H9 (cell line): ENCODE measurements at regions not wholly inside any gene's neighbourhood (a gene's known extent, or its start where the extent isn't known, plus 50 kb on each side); places are given as distances from the start of the nearest gene placed in this dataset.

Source experiments
- DNase-seq: peaks from one replicate; pipeline ENCODE4 v3.0.0-alpha.2; 2017
- H2AFZ ChIP-seq: one replicate; pipeline ENCODE4 v1.6.1; 2013; ENCODE audit warnings: mild to moderate bottlenecking, low read length, control low read depth, moderate library complexity
- H2AK5ac ChIP-seq: 2 replicates; pipeline ENCODE4 v1.6.1; 2013; ENCODE audit warnings: low read length, control low read depth, mixed read lengths; ENCODE audit not compliant: insufficient read length
- H2BK120ac ChIP-seq: one replicate; pipeline ENCODE4 v1.6.1; 2013; ENCODE audit warnings: low read depth, mild to moderate bottlenecking, low read length, control low read depth, inconsistent platforms; ENCODE audit not compliant: poor library complexity, severe bottlenecking
- H2BK12ac ChIP-seq: 2 replicates; pipeline ENCODE4 v1.6.1; 2013; ENCODE audit warnings: low read length, control low read depth, mixed read lengths, low read depth; ENCODE audit not compliant: insufficient read length
- H2BK15ac ChIP-seq: 2 replicates; pipeline ENCODE4 v1.6.1; 2013; ENCODE audit warnings: low read depth, low read length, control low read depth
- H2BK20ac ChIP-seq: one replicate; pipeline ENCODE4 v1.6.1; 2013; ENCODE audit warnings: low read depth, mild to moderate bottlenecking, low read length, control low read depth, inconsistent platforms; ENCODE audit not compliant: poor library complexity, severe bottlenecking
- H2BK5ac ChIP-seq: 2 replicates; pipeline ENCODE4 v1.6.1; 2013; ENCODE audit warnings: low read length, control low read depth, mixed read lengths; ENCODE audit not compliant: insufficient read length
- H3K14ac ChIP-seq: 2 replicates; pipeline ENCODE4 v1.6.1; 2013; ENCODE audit warnings: low read length, control low read depth; ENCODE audit not compliant: insufficient read depth
- H3K18ac ChIP-seq: 2 replicates; pipeline ENCODE4 v1.6.1; 2013; ENCODE audit warnings: low read depth, mild to moderate bottlenecking, mixed read lengths, low read length, control low read depth; ENCODE audit not compliant: insufficient read length
- H3K23ac ChIP-seq: 2 replicates; pipeline ENCODE4 v1.6.1; 2013; ENCODE audit warnings: low read length, control low read depth, mixed read lengths, low read depth; ENCODE audit not compliant: insufficient read length
- H3K23me2 ChIP-seq: 2 replicates; pipeline ENCODE4 v1.6.1; 2013; ENCODE audit warnings: low read depth, mild to moderate bottlenecking, mixed read lengths, low read length, control low read depth; ENCODE audit not compliant: insufficient read length, poor library complexity, severe bottlenecking
- H3K27ac ChIP-seq: 2 replicates; pipeline ENCODE4 v1.5.1; 2013; ENCODE audit warnings: low read length, control low read depth, mixed read lengths, low read depth; ENCODE audit not compliant: insufficient read length
- H3K27me3 ChIP-seq: 2 replicates; pipeline ENCODE4 v1.6.1; 2013; ENCODE audit warnings: low read length, control low read depth, inconsistent platforms; ENCODE audit not compliant: insufficient read depth
- H3K4ac ChIP-seq: 2 replicates; pipeline ENCODE4 v1.6.1; 2013; ENCODE audit warnings: low read depth, mild to moderate bottlenecking, control low read depth, inconsistent platforms, low read length, moderate library complexity
- H3K4me1 ChIP-seq: 2 replicates; pipeline ENCODE4 v1.6.1; 2013; ENCODE audit warnings: low read length, control low read depth, inconsistent platforms; ENCODE audit not compliant: insufficient read depth
- H3K4me2 ChIP-seq: 2 replicates; pipeline ENCODE4 v1.6.1; 2013; ENCODE audit warnings: low read length, control low read depth, mixed read lengths; ENCODE audit not compliant: insufficient read length, insufficient read depth
- H3K56ac ChIP-seq: 2 replicates; pipeline ENCODE4 v1.6.1; 2013; ENCODE audit warnings: low read depth, mild to moderate bottlenecking, mixed read lengths, low read length, control low read depth; ENCODE audit not compliant: insufficient read length
- H3K79me1 ChIP-seq: 2 replicates; pipeline ENCODE4 v1.6.1; 2013; ENCODE audit warnings: low read depth, mild to moderate bottlenecking, moderate library complexity, low read length, control low read depth, inconsistent platforms; ENCODE audit not compliant: insufficient read depth, poor library complexity, severe bottlenecking
- H3K79me2 ChIP-seq: 2 replicates; pipeline ENCODE4 v1.6.1; 2013; ENCODE audit warnings: low read length, control low read depth, inconsistent platforms; ENCODE audit not compliant: insufficient read depth
- H3K9ac ChIP-seq: 2 replicates; pipeline ENCODE4 v1.6.1; 2013; ENCODE audit warnings: low read length, control low read depth, mixed read lengths; ENCODE audit not compliant: insufficient read length; ENCODE audit errors: extremely low read depth
- H3K9me3 ChIP-seq: one replicate; pipeline ENCODE4 v1.6.1; 2013; ENCODE audit warnings: low read depth, low read length, inconsistent platforms; ENCODE audit not compliant: control insufficient read depth
- H3T11ph ChIP-seq: one replicate; pipeline ENCODE4 v1.6.1; 2013; ENCODE audit warnings: mild to moderate bottlenecking, low read length, control low read depth, inconsistent platforms
- H4K20me1 ChIP-seq: one replicate; pipeline ENCODE4 v1.6.1; 2013; ENCODE audit not compliant: control insufficient read depth, insufficient read length, insufficient read depth
- H4K5ac ChIP-seq: 2 replicates; pipeline ENCODE4 v1.6.1; 2013; ENCODE audit warnings: low read depth, mild to moderate bottlenecking, mixed read lengths, low read length, control low read depth; ENCODE audit not compliant: insufficient read length
- H4K8ac ChIP-seq: replicated peaks from 2 replicates; pipeline ENCODE4 v1.6.1; 2013; ENCODE audit warnings: low read length, control low read depth, mixed read lengths, low read depth; ENCODE audit not compliant: insufficient read length
- H4K91ac ChIP-seq: 2 replicates; pipeline ENCODE4 v1.6.1; 2013; ENCODE audit warnings: low read depth, mild to moderate bottlenecking, moderate library complexity, mixed read lengths, low read length, control low read depth; ENCODE audit not compliant: insufficient read length
- H3K27ac Mint-ChIP-seq, 3 experiments: 2 replicates in 2 of 3; 3 replicates in 1 of 3; pipeline ENCODE4 v1.8.0; 2020 to 2021; ENCODE audit warnings: mixed read lengths in 3 of 3, mild to moderate bottlenecking in 1 of 3, moderate library complexity in 1 of 3
- H3K27me3 Mint-ChIP-seq: 2 replicates; pipeline ENCODE4 v1.8.0; 2021; ENCODE audit warnings: low read depth, mild to moderate bottlenecking, moderate library complexity, mixed read lengths
- H3K36me3 Mint-ChIP-seq, 3 experiments: 2 replicates in 2 of 3; 3 replicates in 1 of 3; pipeline ENCODE4 v1.8.0; 2020 to 2021; ENCODE audit warnings: low read depth in 3 of 3, mixed read lengths in 3 of 3; ENCODE audit not compliant: insufficient read depth in 1 of 3
- H3K4me1 Mint-ChIP-seq, 2 experiments: 2 replicates each; pipeline ENCODE4 v1.8.0; 2020; ENCODE audit warnings: mixed read lengths in 2 of 2
- H3K4me3 Mint-ChIP-seq, 2 experiments: 2 replicates in 1 of 2; 3 replicates in 1 of 2; pipeline ENCODE4 v1.8.0; 2020 to 2021; ENCODE audit warnings: mild to moderate bottlenecking in 2 of 2, mixed read lengths in 2 of 2, moderate library complexity in 1 of 2
- H3K9me3 Mint-ChIP-seq, 2 experiments: 2 replicates in 1 of 2; 3 replicates in 1 of 2; pipeline ENCODE4 v1.8.0; 2020; ENCODE audit warnings: mild to moderate bottlenecking in 2 of 2, mixed read lengths in 2 of 2, moderate library complexity in 1 of 2
- WGBS: extraction: QIAGEN DNeasy Blood & Tissue Kit; methylation state at CpG from one replicate; pipeline ENCODE4 v1.1.7; 2013; ENCODE audit warnings: missing lambda C conversion rate, low lambda C conversion rate, mixed read lengths; ENCODE audit not compliant: insufficient read length; ENCODE audit errors: extremely low coverage; 5-methylcytosine and 5-hydroxymethylcytosine counted together
- TF ChIP-seq, protein P1 (sequence below): fragments of 200-600 bp; sonication (generic); conservative IDR thresholded peaks from 3 replicates; pipeline ENCODE4 v1.8.0; 2021; ENCODE audit warnings: antibody characterized with exemption, mild to moderate bottlenecking

DNA sequence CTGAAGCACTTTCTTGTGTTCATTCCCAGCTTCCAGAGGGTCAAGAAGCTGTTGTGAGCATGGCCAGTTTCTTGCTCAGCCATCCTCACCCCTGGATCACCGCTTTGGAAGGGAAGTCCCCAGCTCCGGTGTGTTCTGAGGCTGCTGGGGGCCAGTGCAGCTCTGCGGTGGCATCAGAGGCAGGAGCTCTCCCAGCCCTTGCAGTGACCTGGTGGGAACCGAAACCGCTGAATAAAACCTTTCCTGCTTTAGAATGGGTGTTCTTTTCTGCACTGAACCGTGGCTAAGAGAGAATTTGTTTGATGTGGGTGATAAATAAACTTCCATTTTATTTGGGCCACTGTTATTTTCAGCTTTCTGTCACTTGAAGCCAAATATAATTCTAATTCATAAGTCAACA is 450.9 kb upstream of the VSTM2A start:
- Histone ChIP-seq H3K14ac (no peak overlapping the region; the same call in 1 of the 2 replicates), H3T11ph (no peak overlapping the region), H2BK20ac (no peak overlapping the region), H3K27me3 (no peaks in the 10 kb centered on the region), H3K9ac (no peak overlapping the region), H3K23ac (no peak overlapping the region), H3K56ac (no peak overlapping the region), H2BK15ac (no peak overlapping the region), H3K18ac (no peak overlapping the region), H2BK12ac (no peak overlapping the region), H4K8ac (no peak overlapping the region), H3K4ac (no peak overlapping the region), H3K79me2 (no peaks in the 10 kb centered on the region), H3K4me2 (no peak overlapping the region), H4K20me1 (no peaks in the 10 kb centered on the region), H4K91ac (no peak overlapping the region), H2BK5ac (no peak overlapping the region), H3K27ac (no peak overlapping the region), H2AFZ (no peak overlapping the region), H2BK120ac (no peak overlapping the region), H4K5ac (no peak overlapping the region), H2AK5ac (no peak overlapping the region), H3K4me1 (no peaks in the 10 kb centered on the region), H3K9me3 (no peaks in the 10 kb centered on the region), H3K79me1 (no peaks in the 10 kb centered on the region), H3K23me2 (no peaks in the 10 kb centered on the region)
- Mint-ChIP-seq H3K27me3 (no peaks in the 10 kb centered on the region), H3K9me3 (no peaks in the 10 kb centered on the region; a peak in 1 of 5 replicates), H3K27ac (no peak overlapping the region), H3K4me1 (peaks cover 6 to 9% of the 10 kb centered on the region in 2 experiments), H3K36me3 (no peaks in the 10 kb centered on the region), H3K4me3 (no peak overlapping the region)
- TF ChIP-seq, protein P1, sequence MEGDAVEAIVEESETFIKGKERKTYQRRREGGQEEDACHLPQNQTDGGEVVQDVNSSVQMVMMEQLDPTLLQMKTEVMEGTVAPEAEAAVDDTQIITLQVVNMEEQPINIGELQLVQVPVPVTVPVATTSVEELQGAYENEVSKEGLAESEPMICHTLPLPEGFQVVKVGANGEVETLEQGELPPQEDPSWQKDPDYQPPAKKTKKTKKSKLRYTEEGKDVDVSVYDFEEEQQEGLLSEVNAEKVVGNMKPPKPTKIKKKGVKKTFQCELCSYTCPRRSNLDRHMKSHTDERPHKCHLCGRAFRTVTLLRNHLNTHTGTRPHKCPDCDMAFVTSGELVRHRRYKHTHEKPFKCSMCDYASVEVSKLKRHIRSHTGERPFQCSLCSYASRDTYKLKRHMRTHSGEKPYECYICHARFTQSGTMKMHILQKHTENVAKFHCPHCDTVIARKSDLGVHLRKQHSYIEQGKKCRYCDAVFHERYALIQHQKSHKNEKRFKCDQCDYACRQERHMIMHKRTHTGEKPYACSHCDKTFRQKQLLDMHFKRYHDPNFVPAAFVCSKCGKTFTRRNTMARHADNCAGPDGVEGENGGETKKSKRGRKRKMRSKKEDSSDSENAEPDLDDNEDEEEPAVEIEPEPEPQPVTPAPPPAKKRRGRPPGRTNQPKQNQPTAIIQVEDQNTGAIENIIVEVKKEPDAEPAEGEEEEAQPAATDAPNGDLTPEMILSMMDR, result no peak
- no CpG with 5 or more reads among the region's 6 CpGs for WGBS
- DNase-seq, result no peak
